H1 (cell line): ENCODE measurements at regions not wholly inside any gene's neighbourhood (a gene's known extent, or its start where the extent isn't known, plus 50 kb on each side); places are given as distances from the start of the nearest gene placed in this dataset.
A peak's percentile ranks its signal among the peaks of the same experiment; 100 is the strongest.

Experiments
- CTCF ChIA-PET: fragments of 300-600 bp; sonication (Branson Sonifier 250); formaldehyde crosslinking; loops from one replicate; lab custom pipeline; 2021; ENCODE audit not compliant: partially characterized antibody; lab: Charles Lee
- POLR2A ChIA-PET: fragments of 300-600 bp; sonication (Branson Sonifier 250); formaldehyde crosslinking; loops from one replicate; lab custom pipeline; 2021; ENCODE audit warnings: inconsistent platforms; ENCODE audit not compliant: partially characterized antibody; lab: Charles Lee
- DNase-seq, 2 experiments: peaks; one replicate each; pipeline versions ENCODE4 v3.0.0 to v3.0.0-alpha.2; 2010 to 2022; ENCODE audit warnings: low spot score in 2 of 2, low read depth in 1 of 2, mixed read lengths in 1 of 2
- FAIRE-seq: peaks from 2 replicates; lab custom pipeline; 2011; peaks lifted over from hg19 to GRCh38; lab: Jason Lieb, UNC
- H2AFZ ChIP-seq: 2 replicates; pipeline ENCODE4 v1.8.1; 2012; ENCODE audit warnings: low read length, inconsistent platforms
- H2AK5ac ChIP-seq: 2 replicates; pipeline ENCODE4 v1.6.1; 2013; ENCODE audit warnings: low read depth, low read length
- H2BK120ac ChIP-seq: replicated peaks from 2 replicates; pipeline ENCODE3; 2013; ENCODE audit warnings: low read depth, low read length, inconsistent platforms
- H2BK12ac ChIP-seq: 2 replicates; pipeline ENCODE4 v1.6.1; 2013; ENCODE audit warnings: low read depth, low read length
- H2BK15ac ChIP-seq: 2 replicates; pipeline ENCODE4 v1.6.1; 2013; ENCODE audit warnings: low read length
- H2BK20ac ChIP-seq: 2 replicates; pipeline ENCODE4 v1.6.1; 2013; ENCODE audit warnings: low read length
- H2BK5ac ChIP-seq: 2 replicates; pipeline ENCODE4 v1.6.1; 2013; ENCODE audit warnings: low read depth, low read length
- H3K14ac ChIP-seq: 2 replicates; pipeline ENCODE4 v1.6.1; 2013; ENCODE audit warnings: inconsistent platforms; ENCODE audit not compliant: insufficient read length
- H3K18ac ChIP-seq: 2 replicates; pipeline ENCODE4 v1.6.1; 2013; ENCODE audit warnings: low read length; ENCODE audit errors: extremely low read depth
- H3K23ac ChIP-seq: 2 replicates; pipeline ENCODE4 v1.6.1; 2013; ENCODE audit warnings: inconsistent platforms; ENCODE audit not compliant: insufficient read length
- H3K23me2 ChIP-seq: 2 replicates; pipeline ENCODE4 v1.6.1; 2013; ENCODE audit warnings: low read depth, low read length
- H3K27ac ChIP-seq: 2 replicates; pipeline ENCODE4 v1.6.1; 2011; ENCODE audit warnings: low read depth, low read length, inconsistent platforms
- H3K27me3 ChIP-seq, 4 experiments: replicated peaks in 1 of 4; 1 replicate in 1 of 4; 2 replicates in 3 of 4; pipeline versions ENCODE4 v1.6.1 to v1.8.1; 2011 to 2013; ENCODE audit warnings: low read length in 3 of 4, mild to moderate bottlenecking in 3 of 4, inconsistent platforms in 2 of 4, mixed read lengths in 2 of 4, moderate library complexity in 1 of 4; ENCODE audit not compliant: control insufficient read depth in 3 of 4, insufficient read depth in 3 of 4; ENCODE audit errors: extremely low read depth in 1 of 4
- H3K36me3 ChIP-seq, 4 experiments: 2 replicates each; pipeline versions ENCODE4 v1.6.1 to v1.8.1; 2011 to 2013; ENCODE audit warnings: mild to moderate bottlenecking in 4 of 4, low read length in 3 of 4, moderate library complexity in 2 of 4, control low read depth in 1 of 4, inconsistent platforms in 1 of 4; ENCODE audit not compliant: insufficient read depth in 4 of 4, control insufficient read depth in 2 of 4
- H3K4ac ChIP-seq: replicated peaks from 2 replicates; pipeline ENCODE3; 2013; ENCODE audit warnings: low read length, low read depth, mixed read lengths, inconsistent platforms; ENCODE audit not compliant: insufficient read length
- H3K4me1 ChIP-seq, 4 experiments: replicated peaks in 1 of 4; 1 replicate in 1 of 4; 2 replicates in 3 of 4; pipeline versions ENCODE4 v1.6.1 to v1.8.1; 2011 to 2013; ENCODE audit warnings: low read length in 3 of 4, inconsistent platforms in 2 of 4, mixed read lengths in 1 of 4; ENCODE audit not compliant: insufficient read depth in 4 of 4, control insufficient read depth in 3 of 4
- H3K4me2 ChIP-seq, 2 experiments: 2 replicates each; pipeline versions ENCODE4 v1.6.1 to v1.8.1; 2011 to 2013; ENCODE audit warnings: low read depth in 2 of 2, low read length in 2 of 2, control low read depth in 1 of 2, inconsistent platforms in 1 of 2, mild to moderate bottlenecking in 1 of 2; ENCODE audit not compliant: insufficient read depth in 1 of 2
- H3K4me3 ChIP-seq, 4 experiments: fragments of 200-600, 300-600 bp in 1 of 4; sonication (generic), shearing (Covaris generic), sonication (Bioruptor Twin) in 1 of 4; 2 replicates each; pipeline versions ENCODE4 v1.5.1 to v1.8.1; 2011 to 2016; ENCODE audit warnings: low read length in 4 of 4, low read depth in 3 of 4, control low read depth in 2 of 4, inconsistent platforms in 2 of 4, mild to moderate bottlenecking in 2 of 4, mixed read lengths in 1 of 4, moderate library complexity in 1 of 4; ENCODE audit not compliant: insufficient read depth in 2 of 4; ENCODE audit errors: extremely low read depth in 1 of 4
- H3K56ac ChIP-seq: replicated peaks from 2 replicates; pipeline ENCODE3; 2013; ENCODE audit warnings: low read depth, mild to moderate bottlenecking, mixed read lengths, low read length, inconsistent platforms; ENCODE audit not compliant: insufficient read length
- H3K79me1 ChIP-seq: 2 replicates; pipeline ENCODE4 v1.6.1; 2013; ENCODE audit warnings: low read depth, low read length, control low read depth
- H3K79me2 ChIP-seq, 2 experiments: 2 replicates each; pipeline versions ENCODE4 v1.6.1 to v1.8.1; 2012 to 2013; ENCODE audit warnings: low read length in 2 of 2, mild to moderate bottlenecking in 2 of 2, inconsistent platforms in 1 of 2; ENCODE audit not compliant: insufficient read depth in 2 of 2, control insufficient read depth in 1 of 2
- H3K9ac ChIP-seq, 4 experiments: replicated peaks in 1 of 4; 1 replicate in 1 of 4; 2 replicates in 3 of 4; pipeline versions ENCODE4 v1.6.1 to v1.8.1; 2011 to 2013; ENCODE audit warnings: low read depth in 3 of 4, low read length in 3 of 4, control low read depth in 2 of 4, mild to moderate bottlenecking in 2 of 4, moderate library complexity in 2 of 4, inconsistent platforms in 1 of 4; ENCODE audit errors: extremely low read depth in 1 of 4
- H3K9me3 ChIP-seq, 2 experiments: 2 replicates each; pipeline versions ENCODE4 v1.6.1 to v1.8.1; 2012 to 2013; ENCODE audit warnings: mild to moderate bottlenecking in 2 of 2, moderate library complexity in 2 of 2, control low read depth in 1 of 2, inconsistent platforms in 1 of 2, low read depth in 1 of 2, low read length in 1 of 2, mixed read lengths in 1 of 2; ENCODE audit not compliant: insufficient read depth in 2 of 2
- H4K20me1 ChIP-seq, 2 experiments: replicated peaks in 1 of 2; 2 replicates each; pipeline versions ENCODE3 to v1.8.1; 2011 to 2013; ENCODE audit warnings: inconsistent platforms in 2 of 2, low read length in 2 of 2, mild to moderate bottlenecking in 1 of 2; ENCODE audit not compliant: insufficient read depth in 2 of 2, control insufficient read depth in 1 of 2
- H4K5ac ChIP-seq: 2 replicates; pipeline ENCODE4 v1.6.1; 2013; ENCODE audit warnings: low read length, low read depth, mixed read lengths, inconsistent platforms; ENCODE audit not compliant: insufficient read length
- H4K8ac ChIP-seq: 2 replicates; pipeline ENCODE4 v1.8.0; 2013; ENCODE audit warnings: mild to moderate bottlenecking, moderate library complexity, low read length, inconsistent platforms; ENCODE audit not compliant: insufficient read depth; ENCODE audit errors: extremely low read depth
- H4K91ac ChIP-seq: replicated peaks from 2 replicates; pipeline ENCODE3; 2013; ENCODE audit warnings: low read length, mixed read lengths, inconsistent platforms; ENCODE audit not compliant: insufficient read length
- BCL11A ChIP-seq, 2 experiments: IDR thresholded peaks; one replicate each; pipeline ENCODE4 v1.6.1; 2011; ENCODE audit warnings: low read depth in 2 of 2, low read length in 2 of 2, mild to moderate bottlenecking in 2 of 2
- POU5F1 ChIP-seq: IDR thresholded peaks from 2 replicates; pipeline ENCODE4 v1.6.1; 2011; ENCODE audit warnings: low read depth, mild to moderate bottlenecking, low read length, moderate library complexity
- RAD21 ChIP-seq, 2 experiments: IDR thresholded peaks in 1 of 2; conservative IDR thresholded peaks in 1 of 2; 2 replicates each; pipeline ENCODE4 v1.6.1; 2011; ENCODE audit warnings: low read depth in 2 of 2, low read length in 2 of 2, improper control_type of control experiment in 1 of 2, inconsistent platforms in 1 of 2, mild to moderate bottlenecking in 1 of 2, moderate library complexity in 1 of 2
- RFX5 ChIP-seq: IDR thresholded peaks from 2 replicates; pipeline ENCODE4 v1.6.1; 2011; ENCODE audit warnings: low read depth, low read length, improper control_type of control experiment, borderline replicate concordance
- SIRT6 ChIP-seq: IDR thresholded peaks from one replicate; pipeline ENCODE4 v1.7.1; 2012; ENCODE audit warnings: low read length, inconsistent platforms
- WGBS, 2 experiments: shearing (Covaris generic) in 1 of 2; methylation state at CpG; one replicate each; pipeline versions ENCODE4 v1.1.6 to v1.1.7; 2013 to 2015; ENCODE audit warnings: low lambda C conversion rate in 2 of 2, mixed read lengths in 2 of 2, inconsistent platforms in 1 of 2, low coverage in 1 of 2, missing lambda C conversion rate in 1 of 2; ENCODE audit not compliant: insufficient replicate concordance in 2 of 2, insufficient coverage in 1 of 2, insufficient read length in 1 of 2; ENCODE audit errors: extremely low coverage in 1 of 2, missing lambda C conversion rate in 1 of 2; 5-methylcytosine and 5-hydroxymethylcytosine counted together
- TF ChIP-seq, protein P1 (sequence below): IDR thresholded peaks from 2 replicates; pipeline ENCODE4 v1.6.1; 2012; ENCODE audit warnings: inconsistent platforms

- ChIA-PET CTCF (no interaction called here), POLR2A (no interaction called here)
- no peak for TF ChIP-seq RAD21 (IDR thresholded peaks at IDR 0.05 in 1 of 2, conservative IDR thresholded peaks at IDR 0.05 in 1 of 2; ENCODE audit: low read depth in 2 of 2, low read length in 2 of 2)
- no peak for TF ChIP-seq BCL11A (IDR thresholded peaks at IDR 0.05; ENCODE audit: low read depth in 2 of 2, low read length in 2 of 2)
- TF ChIP-seq SIRT6: no peak
- TF ChIP-seq POU5F1: no peak
- TF ChIP-seq RFX5: no peak
- TF ChIP-seq, protein P1, sequence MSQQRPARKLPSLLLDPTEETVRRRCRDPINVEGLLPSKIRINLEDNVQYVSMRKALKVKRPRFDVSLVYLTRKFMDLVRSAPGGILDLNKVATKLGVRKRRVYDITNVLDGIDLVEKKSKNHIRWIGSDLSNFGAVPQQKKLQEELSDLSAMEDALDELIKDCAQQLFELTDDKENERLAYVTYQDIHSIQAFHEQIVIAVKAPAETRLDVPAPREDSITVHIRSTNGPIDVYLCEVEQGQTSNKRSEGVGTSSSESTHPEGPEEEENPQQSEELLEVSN: no peak
- DNase-seq (no peak), FAIRE-seq (no peak)
- no peak overlapping the region for H4K91ac ChIP-seq
- no peak overlapping the region for H2BK12ac ChIP-seq
- H3K79me2 ChIP-seq: no peaks in the 10 kb centered on the region
- peak overlapping the region; percentile 25; the same call in 1 of the 2 replicates for H2AFZ ChIP-seq
- no peak overlapping the region for H2AK5ac ChIP-seq
- H3K4ac ChIP-seq: no peak overlapping the region
- no peak overlapping the region for H2BK120ac ChIP-seq
- no peak overlapping the region for H2BK20ac ChIP-seq
- H3K4me1 ChIP-seq: peaks cover 0 to 3% (median 0%) of the 10 kb centered on the region in 4 experiments; a peak in 2 of 7 replicates
- no peak overlapping the region for H3K27ac ChIP-seq
- no peak overlapping the region for H2BK15ac ChIP-seq
- no peak overlapping the region for H2BK5ac ChIP-seq
- no peak overlapping the region for H3K14ac ChIP-seq
- WGBS, 2 experiments: 100% methylated on average over 1 of the region's 1 CpG; no CpG with 5 or more reads in 1 of the 2 experiments
- no peak overlapping the region for H3K18ac ChIP-seq
- no peak overlapping the region for H3K4me3 ChIP-seq
- no peak overlapping the region for H3K56ac ChIP-seq
- no peaks in the 10 kb centered on the region for H3K9me3 ChIP-seq
- H3K23me2 ChIP-seq: no peaks in the 10 kb centered on the region; the same call in 1 of the 2 replicates
- H3K36me3 ChIP-seq: no peaks in the 10 kb centered on the region
- H3K79me1 ChIP-seq: no peaks in the 10 kb centered on the region
- H3K4me2 ChIP-seq: no peak overlapping the region
- H3K23ac ChIP-seq: no peak overlapping the region
- no peak overlapping the region for H3K9ac ChIP-seq
- no peak overlapping the region for H4K8ac ChIP-seq
- H4K20me1 ChIP-seq: no peaks in the 10 kb centered on the region
- no peaks in the 10 kb centered on the region for H3K27me3 ChIP-seq
- no peak overlapping the region for H4K5ac ChIP-seq
Measured at GRCh38 chr3:166187237-166187636, 350.0 kb upstream of the BCHE start.
